ENCODE measurements at regions not wholly inside any gene's neighbourhood (a gene's known extent, or its start where the extent isn't known, plus 50 kb on each side); places are given as distances from the start of the nearest gene placed in this dataset.

DNA sequence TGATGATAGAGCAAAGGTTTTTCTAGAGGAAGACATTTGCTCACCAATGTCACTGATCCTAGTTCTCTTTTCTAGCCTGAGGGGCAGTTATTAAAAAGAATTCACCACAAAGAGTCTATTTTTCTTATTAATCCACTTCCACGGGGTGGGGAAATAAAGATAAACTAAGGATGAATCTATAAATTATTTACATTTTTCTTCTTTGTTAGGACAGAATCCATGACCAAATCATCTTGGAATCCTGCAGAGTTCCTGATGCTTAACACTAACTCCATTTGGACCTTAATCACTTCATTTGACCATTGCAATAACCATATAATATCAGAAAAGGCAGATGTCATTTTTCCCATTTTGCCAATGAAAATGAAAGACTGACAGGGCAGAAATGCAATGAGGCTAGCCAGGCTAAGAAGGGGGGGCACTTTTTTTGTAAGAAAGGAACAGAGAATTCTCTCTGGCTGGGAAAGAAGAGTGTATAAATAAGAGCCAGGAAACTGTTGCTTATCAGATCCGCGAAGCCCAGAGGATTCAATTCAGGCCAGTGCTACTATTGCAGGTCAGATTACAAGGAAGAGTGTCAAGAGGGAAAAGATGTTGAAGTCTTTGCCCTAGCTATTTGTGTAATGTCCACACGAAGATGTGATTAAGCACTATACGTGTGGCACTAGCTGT is 433.2 kb downstream of the TNS3 start:
- Histone ChIP-seq H2BK5ac (ENCODE audit: low read depth, low read length, poor library complexity, severe bottlenecking) (peak overlapping the region; percentile 97), H2BK120ac (ENCODE audit: low read depth, low read length) (peak overlapping the region; percentile 92), H3K14ac (replicated peaks; ENCODE audit: low read depth, low read length) (peak overlapping the region; percentile 91), H4K5ac (ENCODE audit: low read depth, low read length) (peak overlapping the region; percentile 87), H3K9me1 (ENCODE audit: insufficient read depth, low read length) (peaks cover 15% of the 10 kb centered on the region), H2AK9ac (replicated peaks; ENCODE audit: low read depth, low read length, poor library complexity) (no peak overlapping the region), H4K20me1 (ENCODE audit: insufficient read depth, low read length) (no peaks in the 10 kb centered on the region), H3K4me1 (ENCODE audit: control insufficient read depth, insufficient read depth, low read length) (peaks cover 33% of the 10 kb centered on the region), H4K91ac (ENCODE audit: insufficient read depth, low read depth, low read length) (peak overlapping the region; percentile 98), H3K4me3 (ENCODE audit: insufficient read depth, low read depth, low read length) (no peak overlapping the region), H3K56ac (ENCODE audit: extremely low read depth, insufficient read depth, low read length) (peak overlapping the region; percentile 89), H3K36me3 (ENCODE audit: control insufficient read depth, insufficient read depth, low read length) (no peaks in the 10 kb centered on the region), H3K9me3 (ENCODE audit: control insufficient read depth, insufficient read depth, low read length) (peaks cover 4% of the 10 kb centered on the region; the same call in 1 of the 2 replicates), H2BK20ac (ENCODE audit: low read depth, low read length) (peak overlapping the region; percentile 92), H3K27me3 (ENCODE audit: control insufficient read depth, insufficient read depth, low read length) (no peaks in the 10 kb centered on the region), H2AFZ (replicated peaks; ENCODE audit: low read length, poor library complexity) (peak overlapping the region; percentile 8), H3K23ac (ENCODE audit: low read depth, low read length) (peak overlapping the region; percentile 78), H3K4ac (ENCODE audit: low read depth, low read length) (peak overlapping the region; percentile 84), H3K9ac (ENCODE audit: low read depth, low read length) (peak overlapping the region; percentile 59; the same call in 1 of the 2 replicates), H2BK15ac (ENCODE audit: low read depth, low read length) (peak overlapping the region; percentile 75), H4K8ac (ENCODE audit: low read depth in 2 of 2, low read length in 2 of 2) (peak overlapping the region; percentile 74 to 98), H3K27ac (ENCODE audit: insufficient read depth, low read length) (peak overlapping the region; percentile 97), H3K79me1 (ENCODE audit: low read depth in 1 of 2, low read length in 2 of 2) (no peaks in the 10 kb centered on the region), H2AK5ac (ENCODE audit: low read depth, low read length) (peak overlapping the region; percentile 93), H3K4me2 (ENCODE audit: low read depth, low read length) (peak overlapping the region; percentile 83; the same call in 1 of the 2 replicates), H3K18ac (ENCODE audit: low read depth, low read length) (peak overlapping the region; percentile 99)
- POLR2A ChIA-PET (ENCODE audit: unreplicated experiment), result no interaction called here
- ATAC-seq (ENCODE audit: low read depth) (peak; percentile 68), DNase-seq (peak; percentile 53)
- dilution Hi-C loops (cut with HindIII; ENCODE audit: low sequenced_read_pairs, unreplicated experiment) (no loop called here), intact Hi-C loops (cut with micrococcal nuclease) (loop anchor here (5.0 kb wide), 1 partner anchor 56 kb away; no protein-coding TSS in a partner anchor), in situ Hi-C loops (cut with MboI; ENCODE audit: low sequenced_read_pairs) (no loop called here)
- CTCF ChIA-PET, result no interaction called here
- WGBS, 2 experiments (ENCODE audit: extremely low coverage in 2 of 2, insufficient read length in 1 of 2), result no CpG with 5 or more reads among the region's 5 CpGs
- no TSS peak for BruUV-seq (replicated peaks)
- TF ChIP-seq, protein P1, sequence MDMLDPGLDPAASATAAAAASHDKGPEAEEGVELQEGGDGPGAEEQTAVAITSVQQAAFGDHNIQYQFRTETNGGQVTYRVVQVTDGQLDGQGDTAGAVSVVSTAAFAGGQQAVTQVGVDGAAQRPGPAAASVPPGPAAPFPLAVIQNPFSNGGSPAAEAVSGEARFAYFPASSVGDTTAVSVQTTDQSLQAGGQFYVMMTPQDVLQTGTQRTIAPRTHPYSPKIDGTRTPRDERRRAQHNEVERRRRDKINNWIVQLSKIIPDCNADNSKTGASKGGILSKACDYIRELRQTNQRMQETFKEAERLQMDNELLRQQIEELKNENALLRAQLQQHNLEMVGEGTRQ (IDR thresholded peaks at IDR 0.05; ENCODE audit: low read depth, low read length), result no peak
- TF ChIP-seq RFX5 (IDR thresholded peaks at IDR 0.05; ENCODE audit: low read depth, low read length) (no peak), CHD1 (IDR thresholded peaks at IDR 0.05; ENCODE audit: low read depth, low read length) (no peak), SMC3 (IDR thresholded peaks at IDR 0.05; ENCODE audit: low read depth, low read length) (no peak), BHLHE40 (IDR thresholded peaks at IDR 0.05; ENCODE audit: low read depth, low read length) (no peak), ELK1 (IDR thresholded peaks at IDR 0.05; ENCODE audit: borderline replicate concordance, low read depth, low read length) (no peak), MXI1 (IDR thresholded peaks at IDR 0.05; ENCODE audit: borderline replicate concordance, low read depth, low read length) (no peak), CTCF (conservative IDR thresholded peaks at IDR 0.05; ENCODE audit: low read depth, low read length) (no peak), MAFK (IDR thresholded peaks at IDR 0.05; ENCODE audit: low read depth, low read length) (no peak), POLR2A (IDR thresholded peaks at IDR 0.05; ENCODE audit: low read depth, low read length) (no peak)

All from IMR-90 (cell line).